ENCODE measurements at regions not wholly inside any gene's neighbourhood (a gene's known extent, or its start where the extent isn't known, plus 50 kb on each side); places are given as distances from the start of the nearest gene placed in this dataset.
"Not testable (repeated sequence)": the region's sequence is repeated elsewhere in the genome, so short reads cannot be mapped to it uniquely, and the experiment has no call there.

GRCh38 chr16:88208112-88208511, 174.6 kb upstream of the ZNF469 start:
- Histone ChIP-seq H3K4me3 (replicated peaks; ENCODE audit: insufficient read depth, low read length) (no peak overlapping the region), H3K27me3 (ENCODE audit: insufficient read depth, poor library complexity, severe bottlenecking) (no peaks in the 10 kb centered on the region), H3K27ac (replicated peaks) (no peak overlapping the region)
- DNase-seq (ENCODE audit: low read depth in 1 of 2, low spot score in 1 of 2): no peak
- TF ChIP-seq CTCF (IDR thresholded peaks at IDR 0.05; ENCODE audit: insufficient read depth, low read length) (no peak), SPI1 (IDR thresholded peaks at IDR 0.05; ENCODE audit: borderline replicate concordance, low read depth) (no peak), POLR2AphosphoS5 (IDR thresholded peaks at IDR 0.05; ENCODE audit: low read depth) (no peak), GABPA (IDR thresholded peaks at IDR 0.05; ENCODE audit: low read depth) (no peak)

GRCh38 chr16:88208776-88209175, 174.0 kb upstream of the ZNF469 start:
- not testable (repeated sequence) for H3K27ac ChIP-seq (replicated peaks); H3K27me3 ChIP-seq (ENCODE audit: insufficient read depth, poor library complexity, severe bottlenecking); H3K4me3 ChIP-seq (replicated peaks; ENCODE audit: insufficient read depth, low read length); DNase-seq (ENCODE audit: low read depth in 1 of 2, low spot score in 1 of 2)

- H3K27me3 ChIP-seq (ENCODE audit: insufficient read depth, poor library complexity, severe bottlenecking); DNase-seq (ENCODE audit: low read depth in 1 of 2, low spot score in 1 of 2); H3K4me3 ChIP-seq (replicated peaks; ENCODE audit: insufficient read depth, low read length); H3K27ac ChIP-seq (replicated peaks): not testable (repeated sequence)
Observed at GRCh38 chr16:88209579-88209978, 173.2 kb upstream of the ZNF469 start.

GRCh38 chr16:88213937-88214336, 168.8 kb upstream of the ZNF469 start:
- not testable (repeated sequence) for H3K27me3 ChIP-seq (ENCODE audit: insufficient read depth, poor library complexity, severe bottlenecking); H3K4me3 ChIP-seq (replicated peaks; ENCODE audit: insufficient read depth, low read length); DNase-seq (ENCODE audit: low read depth in 1 of 2, low spot score in 1 of 2); H3K27ac ChIP-seq (replicated peaks)

- DNase-seq (ENCODE audit: low read depth in 1 of 2, low spot score in 1 of 2); H3K27ac ChIP-seq (replicated peaks); H3K27me3 ChIP-seq (ENCODE audit: insufficient read depth, poor library complexity, severe bottlenecking); H3K4me3 ChIP-seq (replicated peaks; ENCODE audit: insufficient read depth, low read length): not testable (repeated sequence)
Observed at GRCh38 chr16:88221001-88221761, 161.6 kb upstream of the ZNF469 start.

- not testable (repeated sequence) for DNase-seq (ENCODE audit: low read depth in 1 of 2, low spot score in 1 of 2); H3K27ac ChIP-seq (replicated peaks); H3K4me3 ChIP-seq (replicated peaks; ENCODE audit: insufficient read depth, low read length); H3K27me3 ChIP-seq (ENCODE audit: insufficient read depth, poor library complexity, severe bottlenecking)
Observed at GRCh38 chr16:88223696-88224095, 159.1 kb upstream of the ZNF469 start.

GRCh38 chr16:88224131-88224898, 158.4 kb upstream of the ZNF469 start:
- H3K4me3 ChIP-seq (replicated peaks; ENCODE audit: insufficient read depth, low read length): not testable (repeated sequence)

GRCh38 chr16:88225640-88226230, 157.0 kb upstream of the ZNF469 start:
- DNase-seq (ENCODE audit: low read depth in 1 of 2, low spot score in 1 of 2); H3K27ac ChIP-seq (replicated peaks); H3K4me3 ChIP-seq (replicated peaks; ENCODE audit: insufficient read depth, low read length); H3K27me3 ChIP-seq (ENCODE audit: insufficient read depth, poor library complexity, severe bottlenecking): not testable (repeated sequence)

More at GRCh38 chr16:88224131-88224898, 158.4 kb upstream of the ZNF469 start:
- H3K27me3 ChIP-seq (ENCODE audit: insufficient read depth, poor library complexity, severe bottlenecking); DNase-seq (ENCODE audit: low read depth in 1 of 2, low spot score in 1 of 2); H3K27ac ChIP-seq (replicated peaks): not testable (repeated sequence)

- DNase-seq (ENCODE audit: low read depth in 1 of 2, low spot score in 1 of 2); H3K4me3 ChIP-seq (replicated peaks; ENCODE audit: insufficient read depth, low read length); H3K27ac ChIP-seq (replicated peaks); H3K27me3 ChIP-seq (ENCODE audit: insufficient read depth, poor library complexity, severe bottlenecking): not testable (repeated sequence)
Observed at GRCh38 chr16:88226302-88226701, 156.5 kb upstream of the ZNF469 start.

GRCh38 chr16:88227026-88227721, 155.6 kb upstream of the ZNF469 start:
- DNase-seq (ENCODE audit: low read depth in 1 of 2, low spot score in 1 of 2); H3K4me3 ChIP-seq (replicated peaks; ENCODE audit: insufficient read depth, low read length); H3K27ac ChIP-seq (replicated peaks); H3K27me3 ChIP-seq (ENCODE audit: insufficient read depth, poor library complexity, severe bottlenecking): not testable (repeated sequence)

GRCh38 chr16:88227722-88228482, 154.9 kb upstream of the ZNF469 start:
- not testable (repeated sequence) for H3K4me3 ChIP-seq (replicated peaks; ENCODE audit: insufficient read depth, low read length); DNase-seq (ENCODE audit: low read depth in 1 of 2, low spot score in 1 of 2); H3K27me3 ChIP-seq (ENCODE audit: insufficient read depth, poor library complexity, severe bottlenecking); H3K27ac ChIP-seq (replicated peaks)

GRCh38 chr16:88228751-88229150, 154.0 kb upstream of the ZNF469 start:
- not testable (repeated sequence) for H3K27ac ChIP-seq (replicated peaks); H3K4me3 ChIP-seq (replicated peaks; ENCODE audit: insufficient read depth, low read length); H3K27me3 ChIP-seq (ENCODE audit: insufficient read depth, poor library complexity, severe bottlenecking); DNase-seq (ENCODE audit: low read depth in 1 of 2, low spot score in 1 of 2)
